ENCODE measurements at regions not wholly inside any gene's neighbourhood (a gene's known extent, or its start where the extent isn't known, plus 50 kb on each side); places are given as distances from the start of the nearest gene placed in this dataset.
"Not testable (repeated sequence)": the region's sequence is repeated elsewhere in the genome, so short reads cannot be mapped to it uniquely, and the experiment has no call there.

DNA sequence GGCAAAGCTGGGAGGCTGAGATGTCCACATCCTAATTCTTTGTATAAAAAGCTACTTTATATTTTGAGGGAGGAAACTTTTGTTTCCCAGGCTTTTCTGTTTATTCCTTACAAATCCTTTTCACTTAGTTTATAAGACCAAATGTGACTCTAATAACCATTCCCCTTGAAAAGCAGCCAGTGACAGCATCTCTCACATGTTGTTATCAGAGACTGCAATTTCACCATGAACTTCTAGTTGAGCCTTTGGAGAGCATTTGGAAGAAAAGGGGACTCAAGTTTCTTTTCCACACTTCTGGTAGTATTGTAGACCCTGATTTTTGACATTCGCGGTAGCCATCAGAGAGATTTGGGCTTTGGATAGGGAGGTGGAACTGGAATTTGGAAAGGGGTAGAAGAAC is 215.8 kb downstream of the RNF144B start:
- TF ChIP-seq POLR2A (IDR thresholded peaks at IDR 0.05; ENCODE audit: low read length) (no peak), GATA1 (IDR thresholded peaks at IDR 0.05; ENCODE audit: low read depth, low read length) (no peak)
- DNase-seq: no peak

DNA sequence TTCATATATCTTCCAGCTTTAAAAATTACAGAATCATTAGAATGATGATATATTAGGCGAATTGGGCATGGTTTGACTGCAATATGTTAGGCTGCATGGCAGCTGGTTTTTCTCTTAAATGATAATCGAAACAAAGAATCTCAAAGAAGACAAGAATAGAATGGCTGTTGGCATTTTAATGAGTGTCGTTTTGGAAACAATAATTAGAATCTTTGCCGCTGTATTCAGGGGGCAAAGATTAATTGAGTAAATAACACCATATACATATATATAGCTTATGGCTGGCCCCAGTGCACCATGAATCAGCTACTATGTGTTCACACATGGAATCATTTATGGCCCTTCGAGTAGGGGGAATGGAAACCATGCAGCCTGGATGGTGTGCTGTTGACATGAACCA is 216.2 kb downstream of the RNF144B start:
- no peak for TF ChIP-seq GATA1 (IDR thresholded peaks at IDR 0.05; ENCODE audit: low read depth, low read length)
- no peak for TF ChIP-seq POLR2A (IDR thresholded peaks at IDR 0.05; ENCODE audit: low read length)
- no peak for DNase-seq

DNA sequence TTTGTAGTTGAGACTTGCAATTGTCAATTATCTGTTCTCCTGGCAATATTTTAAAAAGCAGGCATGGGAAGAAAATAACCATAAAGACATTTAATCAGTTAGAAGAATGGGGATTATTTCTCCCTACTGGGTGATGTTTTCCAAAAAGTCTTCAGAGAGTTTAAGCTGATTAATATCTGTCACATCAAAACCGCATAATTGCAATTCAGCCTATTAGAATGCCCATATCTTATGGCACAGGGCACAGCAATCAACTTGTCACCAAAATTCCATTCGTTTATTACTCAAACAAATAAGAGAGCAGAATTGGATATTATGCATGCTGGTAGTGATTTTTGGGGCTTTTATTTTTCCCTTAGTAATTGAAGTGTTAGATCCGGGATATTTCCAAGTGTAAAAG is 218.7 kb downstream of the RNF144B start:
- no peak for DNase-seq
- TF ChIP-seq GATA1 (IDR thresholded peaks at IDR 0.05; ENCODE audit: low read depth, low read length) (no peak), POLR2A (IDR thresholded peaks at IDR 0.05; ENCODE audit: low read length) (no peak)

DNA sequence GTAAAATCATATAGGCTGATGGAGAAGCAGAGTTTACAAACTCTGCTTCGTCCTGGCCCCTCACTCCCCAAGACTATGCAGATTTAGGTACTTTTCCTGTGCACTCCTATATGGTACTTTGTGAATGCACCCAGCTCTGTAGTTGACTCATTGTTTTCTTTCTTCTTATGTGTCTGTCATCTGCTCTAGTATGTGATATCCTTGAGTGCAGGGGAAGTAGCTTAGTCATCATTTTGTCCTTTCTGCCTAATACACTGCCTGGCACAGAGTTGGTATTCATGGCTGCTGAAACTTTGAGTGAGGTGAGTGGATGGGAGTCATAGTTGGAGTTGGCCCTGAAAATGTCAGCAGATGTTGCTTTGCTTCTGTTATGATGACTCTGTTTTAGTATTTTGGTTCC is 222.6 kb downstream of the RNF144B start:
- DNase-seq: no peak
- TF ChIP-seq GATA1 (IDR thresholded peaks at IDR 0.05; ENCODE audit: low read depth, low read length) (no peak), POLR2A (IDR thresholded peaks at IDR 0.05; ENCODE audit: low read length) (no peak)

DNA sequence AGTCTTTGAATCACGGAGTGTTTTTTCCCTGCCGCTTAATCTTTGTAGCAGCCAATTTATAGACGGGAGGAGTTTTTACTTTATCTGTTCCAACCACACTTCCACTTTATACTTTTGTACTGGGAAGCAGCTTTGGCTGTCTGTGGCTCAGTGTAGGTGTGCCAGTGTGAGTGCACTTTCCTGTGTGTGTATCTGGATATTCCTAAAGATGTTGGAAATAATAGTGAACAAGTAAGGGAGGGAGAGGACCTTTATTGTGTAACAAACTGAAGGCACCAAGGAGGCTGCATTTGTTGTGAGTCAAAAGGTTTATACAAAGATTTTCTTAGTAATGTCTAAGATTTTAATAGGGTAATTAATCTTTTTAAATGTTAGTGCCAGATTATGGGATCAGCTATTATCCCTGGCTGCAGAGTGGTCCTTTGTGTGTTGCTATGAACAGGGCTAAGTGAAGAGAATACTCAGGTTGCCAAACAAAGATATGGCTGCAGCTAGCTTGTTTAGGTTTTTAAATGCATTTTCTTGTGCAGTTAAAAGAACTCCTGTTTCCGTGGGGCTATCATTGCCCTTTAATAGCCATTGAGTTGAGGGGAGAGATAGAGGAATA is 226.3 kb downstream of the RNF144B start:
- no peak for DNase-seq
- TF ChIP-seq GATA1 (IDR thresholded peaks at IDR 0.05; ENCODE audit: low read depth, low read length) (no peak), POLR2A (IDR thresholded peaks at IDR 0.05; ENCODE audit: low read length) (no peak)

DNA sequence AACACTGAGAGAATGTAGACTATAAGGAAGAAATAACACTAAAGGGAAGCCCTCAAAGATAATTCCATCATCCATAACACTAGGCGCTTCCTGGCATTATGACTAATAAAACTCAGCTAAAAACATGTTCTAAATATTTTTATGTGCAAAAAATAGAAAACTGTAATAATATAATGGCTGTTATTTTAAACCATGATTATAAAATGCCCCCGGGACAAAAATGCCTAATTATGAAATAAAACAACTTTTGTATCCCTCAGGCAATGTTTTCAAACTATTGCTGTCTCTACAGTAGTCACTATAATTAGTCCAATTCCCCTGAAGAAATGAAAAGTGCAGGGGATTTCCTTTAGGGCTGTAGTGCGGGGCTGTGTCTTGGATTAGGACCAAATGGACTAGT is 242.4 kb downstream of the RNF144B start:
- TF ChIP-seq GATA1 (IDR thresholded peaks at IDR 0.05; ENCODE audit: low read depth, low read length) (no peak), POLR2A (IDR thresholded peaks at IDR 0.05; ENCODE audit: low read length) (no peak)
- no peak for DNase-seq

DNA sequence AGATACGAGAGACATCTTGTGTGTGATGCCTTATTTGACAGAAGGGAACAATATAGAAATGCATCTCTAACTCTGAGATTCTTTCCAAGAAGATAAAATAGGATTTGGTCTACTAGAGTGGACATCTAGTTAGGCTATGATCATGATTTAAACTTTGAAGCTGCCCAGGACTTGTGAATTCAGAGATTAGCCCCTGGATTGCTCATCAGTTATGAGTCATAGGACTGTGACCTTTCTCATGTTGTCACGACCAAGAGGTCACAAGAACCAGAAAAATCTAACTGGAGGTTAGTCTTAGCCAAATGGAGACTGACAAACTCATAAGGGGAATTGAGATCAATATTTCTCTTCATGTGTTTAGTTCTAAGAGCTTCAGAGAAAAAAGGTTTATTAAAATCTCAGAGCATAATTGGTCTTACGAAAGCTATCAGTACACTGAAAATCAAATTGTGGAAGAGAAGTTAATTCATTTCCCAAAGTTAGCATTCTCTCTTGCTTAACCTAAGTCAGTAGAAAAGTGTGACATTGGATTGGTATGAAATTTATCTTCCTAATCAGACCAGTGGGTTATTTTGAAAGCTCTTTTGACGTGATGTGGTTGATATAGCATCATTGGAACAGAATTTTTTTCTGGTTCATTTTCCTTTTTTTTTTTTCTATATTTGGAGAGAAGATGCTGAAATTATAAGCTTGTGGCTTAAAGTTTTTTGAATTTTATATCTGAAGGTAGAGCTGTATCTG is 245.7 kb downstream of the RNF144B start:
- no peak for TF ChIP-seq GATA1 (IDR thresholded peaks at IDR 0.05; ENCODE audit: low read depth, low read length)
- TF ChIP-seq POLR2A (IDR thresholded peaks at IDR 0.05; ENCODE audit: low read length): no peak
- DNase-seq: peak in 1 of 2 experiments; percentile 1

DNA sequence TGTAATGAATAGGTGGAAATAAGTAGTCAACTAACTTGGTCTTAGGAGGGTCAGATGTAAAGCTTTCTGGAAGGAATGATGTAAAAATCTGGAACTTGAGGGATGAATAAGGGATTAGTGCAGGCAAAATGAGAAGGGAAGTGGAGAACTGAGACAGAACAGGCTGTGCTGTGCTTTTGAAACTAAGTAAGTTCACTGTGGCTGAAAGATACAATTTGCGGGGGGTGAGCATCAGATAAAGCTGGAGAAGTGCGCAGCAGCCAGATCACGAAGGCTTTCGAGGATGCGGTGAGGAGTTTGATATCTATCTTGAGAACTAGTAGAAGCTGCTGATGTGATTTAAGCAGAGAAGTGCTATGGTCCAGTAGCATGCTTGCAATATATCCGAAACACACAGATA is 247.8 kb downstream of the RNF144B start:
- no peak for DNase-seq
- TF ChIP-seq GATA1 (IDR thresholded peaks at IDR 0.05; ENCODE audit: low read depth, low read length) (no peak), POLR2A (IDR thresholded peaks at IDR 0.05; ENCODE audit: low read length) (no peak)

DNA sequence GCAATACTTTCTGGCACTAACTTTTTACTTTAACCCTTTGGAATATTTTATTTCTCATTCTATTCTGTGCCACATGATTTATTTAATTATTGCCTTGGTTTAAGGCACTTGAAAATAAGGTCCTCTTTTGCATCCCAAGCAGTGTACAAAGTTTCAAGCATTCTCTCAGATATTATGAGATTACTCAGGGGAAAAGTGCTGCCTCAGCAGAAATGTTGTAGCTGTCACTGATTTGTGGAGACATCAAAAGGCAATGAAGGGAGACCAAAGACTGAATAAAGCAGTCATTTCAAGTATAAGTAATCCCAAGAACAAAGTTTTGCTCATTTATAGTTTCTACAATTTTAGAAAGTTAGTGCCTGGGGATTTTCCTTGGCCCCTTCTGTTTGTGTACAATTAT is 253.0 kb downstream of the RNF144B start:
- TF ChIP-seq POLR2A (IDR thresholded peaks at IDR 0.05; ENCODE audit: low read length): no peak
- TF ChIP-seq GATA1 (IDR thresholded peaks at IDR 0.05; ENCODE audit: low read depth, low read length): no peak
- no peak for DNase-seq

DNA sequence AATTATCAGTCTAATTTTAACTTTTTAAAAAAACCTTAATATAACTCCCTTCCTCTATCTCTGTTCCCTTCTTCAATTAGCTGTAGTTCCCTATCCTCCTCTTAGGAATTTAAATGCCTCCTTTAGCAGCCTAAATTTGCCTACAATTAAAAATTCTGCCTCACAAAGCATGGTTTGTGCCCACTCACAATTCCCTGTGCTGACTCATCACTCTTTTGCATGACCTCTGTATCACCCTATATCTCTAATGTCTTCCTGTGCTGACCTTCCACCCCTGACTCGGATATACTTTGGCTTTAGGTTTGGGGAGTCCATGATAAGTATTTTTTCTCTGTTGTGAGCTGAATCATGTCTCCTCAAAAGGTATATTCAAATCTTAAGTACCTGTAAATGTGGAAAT is 253.6 kb downstream of the RNF144B start:
- no peak for DNase-seq
- TF ChIP-seq GATA1 (IDR thresholded peaks at IDR 0.05; ENCODE audit: low read depth, low read length): no peak
- no peak for TF ChIP-seq POLR2A (IDR thresholded peaks at IDR 0.05; ENCODE audit: low read length)

DNA sequence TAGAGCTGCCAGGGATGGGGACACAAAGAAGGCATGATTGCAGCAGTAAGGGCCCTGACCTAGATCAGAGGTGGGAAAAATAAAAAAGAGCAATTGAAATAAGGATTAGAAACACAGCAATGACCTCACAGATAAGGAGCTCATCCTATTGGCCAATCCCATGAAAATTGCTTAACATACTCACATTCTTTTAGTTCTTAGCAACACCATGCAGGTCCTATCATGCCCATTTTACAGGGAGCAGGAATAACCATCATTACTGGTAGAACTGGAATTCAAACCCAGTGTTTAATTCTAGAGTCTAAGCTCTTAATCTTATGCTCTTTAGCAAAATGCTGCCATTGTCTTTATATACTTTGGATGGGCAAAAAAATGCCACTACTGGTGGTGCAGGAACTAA is 267.7 kb downstream of the RNF144B start:
- DNase-seq: no peak
- TF ChIP-seq GATA1 (IDR thresholded peaks at IDR 0.05; ENCODE audit: low read depth, low read length) (no peak), POLR2A (IDR thresholded peaks at IDR 0.05; ENCODE audit: low read length) (no peak)

DNA sequence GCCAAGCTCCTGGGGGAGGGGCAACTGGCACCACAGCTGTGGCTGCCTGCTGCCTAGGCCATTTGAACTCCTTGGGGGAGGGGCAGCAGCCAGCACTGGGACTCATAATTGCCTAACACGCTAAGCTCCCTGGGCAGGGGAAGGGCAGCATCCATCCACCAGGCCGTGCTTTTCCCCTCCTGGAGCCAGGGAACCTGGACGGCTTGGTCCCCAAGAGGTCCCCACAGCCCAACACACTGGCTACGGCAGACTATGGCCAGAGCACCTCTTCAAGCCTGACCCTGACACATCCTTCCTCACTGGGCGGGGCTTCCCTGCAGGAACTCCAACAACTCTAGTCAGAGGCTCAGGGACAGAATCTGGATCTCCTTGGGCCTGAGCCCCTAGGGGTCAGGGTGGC is 269.4 kb downstream of the RNF144B start:
- no peak for TF ChIP-seq GATA1 (IDR thresholded peaks at IDR 0.05; ENCODE audit: low read depth, low read length)
- no peak for TF ChIP-seq POLR2A (IDR thresholded peaks at IDR 0.05; ENCODE audit: low read length)
- DNase-seq: no peak

DNA sequence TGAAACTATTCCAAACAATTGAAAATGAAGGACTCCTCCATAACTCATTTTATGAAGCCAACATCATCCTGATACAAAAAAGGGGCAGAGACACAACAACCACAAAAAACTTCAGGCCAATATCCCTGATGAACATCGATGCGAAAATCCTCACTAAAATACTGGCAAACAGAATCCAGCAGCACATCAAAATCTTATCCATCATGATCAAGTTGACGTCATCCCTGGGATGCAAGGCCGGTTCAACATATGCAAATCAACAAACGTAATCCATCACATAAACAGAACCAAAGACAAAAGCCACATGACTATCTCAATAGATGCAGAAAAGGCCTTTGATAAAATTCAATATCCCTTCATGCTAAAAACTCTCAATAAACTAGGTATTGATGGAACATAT is 272.8 kb downstream of the RNF144B start:
- not testable (repeated sequence) for DNase-seq

DNA sequence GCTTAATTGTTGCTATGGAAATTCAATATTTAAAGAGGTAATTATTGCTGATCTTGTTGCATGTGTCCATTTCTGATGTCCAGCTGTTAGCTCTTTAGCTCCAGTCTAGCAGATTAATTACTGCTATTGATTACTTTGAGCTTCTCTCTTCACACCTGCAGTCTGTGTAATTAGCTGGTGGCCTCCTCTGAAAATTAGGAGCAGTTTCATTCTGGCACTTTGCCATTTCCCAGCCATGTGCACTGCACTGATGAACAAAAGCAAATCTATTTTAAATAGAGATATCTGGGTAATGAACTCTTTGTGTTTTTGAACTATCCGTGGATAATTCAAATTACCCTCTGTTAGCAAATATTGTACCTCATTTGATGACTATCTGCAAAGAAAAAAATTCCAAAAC is 275.9 kb downstream of the RNF144B start:
- no peak for TF ChIP-seq POLR2A (IDR thresholded peaks at IDR 0.05; ENCODE audit: low read length)
- TF ChIP-seq GATA1 (IDR thresholded peaks at IDR 0.05; ENCODE audit: low read depth, low read length): no peak

DNA sequence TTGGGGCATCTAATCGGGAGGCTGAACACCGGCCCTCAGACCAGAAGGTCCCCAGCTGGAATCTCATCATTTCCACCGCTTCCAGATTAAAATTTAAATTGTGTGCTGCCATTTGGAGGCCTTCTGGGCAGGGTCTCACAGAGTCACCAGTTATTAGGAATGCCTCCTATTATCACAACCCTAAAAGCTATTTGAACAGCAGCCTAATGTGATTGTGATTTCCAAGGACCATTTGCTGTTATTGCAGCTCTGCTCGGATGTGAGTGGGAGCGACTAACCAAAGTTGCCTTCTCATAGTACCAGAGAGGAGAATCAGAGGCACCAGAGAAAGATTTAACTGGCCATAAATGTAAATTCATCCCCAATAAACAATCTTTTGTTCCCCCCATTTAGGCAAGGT is 277.3 kb downstream of the RNF144B start:
- no peak for DNase-seq
- TF ChIP-seq GATA1 (IDR thresholded peaks at IDR 0.05; ENCODE audit: low read depth, low read length) (no peak), POLR2A (IDR thresholded peaks at IDR 0.05; ENCODE audit: low read length) (no peak)

More for the DNA sequence above, 275.9 kb downstream of the RNF144B start:
- DNase-seq: no peak
